ENCODE measurements at regions not wholly inside any gene's neighbourhood (a gene's known extent, or its start where the extent isn't known, plus 50 kb on each side); places are given as distances from the start of the nearest gene placed in this dataset.
A peak's percentile ranks its signal among the peaks of the same experiment; 100 is the strongest.

DNA sequence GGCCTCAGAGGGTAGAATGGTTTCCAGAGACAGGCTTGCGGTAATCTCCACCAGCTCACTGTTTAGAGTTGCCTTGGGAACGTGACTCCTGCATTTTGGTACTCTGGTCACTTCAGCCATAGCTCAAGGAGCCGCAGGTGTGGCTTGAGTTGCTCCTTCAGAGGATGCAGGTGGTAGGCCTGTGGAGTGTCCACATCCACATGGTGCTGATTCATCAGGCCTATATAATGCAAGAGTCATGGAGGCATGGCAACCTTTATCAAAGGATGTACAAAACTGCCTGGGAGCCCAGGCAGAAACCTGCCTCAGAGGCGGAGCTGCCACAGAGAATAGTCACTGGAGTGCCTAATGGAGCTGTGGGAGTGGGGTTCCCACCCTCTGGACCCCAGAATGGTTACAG, 114.2 kb downstream of the ANXA1 start:
- ChIA-PET POLR2A (no interaction called here), CTCF (interaction anchor here (0.9 kb wide), 1 partner anchor 11 kb away, joined by 3 read pairs; no protein-coding TSS in a partner anchor)
- Histone ChIP-seq H3K9me1 (replicated peaks; ENCODE audit: control insufficient read depth, extremely low read depth, insufficient read depth, low read length) (no peaks in the 10 kb centered on the region), H3K4me2 (ENCODE audit: insufficient read depth, low read length) (no peak overlapping the region), H4K20me1 (replicated peaks; ENCODE audit: control insufficient read depth, extremely low read depth, insufficient read depth, low read length) (no peaks in the 10 kb centered on the region), H3K9ac (replicated peaks; ENCODE audit: extremely low read depth, insufficient read depth, low read length) (no peak overlapping the region), H3K27me3 (ENCODE audit: control insufficient read depth in 2 of 2, insufficient read depth in 2 of 2, low read length in 2 of 2) (no peaks in the 10 kb centered on the region), H2AFZ (ENCODE audit: low read depth, low read length) (no peak overlapping the region), H3K9me3 (replicated peaks; ENCODE audit: control insufficient read depth, insufficient read depth, low read length) (no peaks in the 10 kb centered on the region), H3K79me2 (ENCODE audit: control insufficient read depth, insufficient read depth, low read length) (no peaks in the 10 kb centered on the region), H3K27ac (ENCODE audit: insufficient read depth, low read depth, low read length) (no peak overlapping the region), H3K36me3 (ENCODE audit: control insufficient read depth in 2 of 2, extremely low read depth in 1 of 2, insufficient read depth in 2 of 2, low read length in 2 of 2) (no peaks in the 10 kb centered on the region), H3K4me3 (replicated peaks in 1 of 3; ENCODE audit: insufficient read depth in 1 of 3, low read depth in 1 of 3, low read length in 3 of 3) (no peak overlapping the region), H3K4me1 (ENCODE audit: control insufficient read depth, extremely low read depth, insufficient read depth, low read length) (peaks cover 4% of the 10 kb centered on the region)
- intact Hi-C loops (cut with micrococcal nuclease) (loop anchor here (10.0 kb wide), 1 partner anchor 1379 kb away; no protein-coding TSS in a partner anchor), dilution Hi-C loops (cut with MboI; ENCODE audit: extremely low pct_ligation_motif_present, low sequenced_read_pairs) (no loop called here)
- no peak for DNase-seq (ENCODE audit: low read depth, low spot score)
- no peak for FAIRE-seq
- BruUV-seq (replicated peaks), result no TSS peak
- TF ChIP-seq FOS (IDR thresholded peaks at IDR 0.05; ENCODE audit: borderline replicate concordance, insufficient read depth, low read length) (no peak), EZH2 (IDR thresholded peaks at IDR 0.05; ENCODE audit: borderline replicate concordance, low read depth, low read length, severe bottlenecking) (no peak)

DNA sequence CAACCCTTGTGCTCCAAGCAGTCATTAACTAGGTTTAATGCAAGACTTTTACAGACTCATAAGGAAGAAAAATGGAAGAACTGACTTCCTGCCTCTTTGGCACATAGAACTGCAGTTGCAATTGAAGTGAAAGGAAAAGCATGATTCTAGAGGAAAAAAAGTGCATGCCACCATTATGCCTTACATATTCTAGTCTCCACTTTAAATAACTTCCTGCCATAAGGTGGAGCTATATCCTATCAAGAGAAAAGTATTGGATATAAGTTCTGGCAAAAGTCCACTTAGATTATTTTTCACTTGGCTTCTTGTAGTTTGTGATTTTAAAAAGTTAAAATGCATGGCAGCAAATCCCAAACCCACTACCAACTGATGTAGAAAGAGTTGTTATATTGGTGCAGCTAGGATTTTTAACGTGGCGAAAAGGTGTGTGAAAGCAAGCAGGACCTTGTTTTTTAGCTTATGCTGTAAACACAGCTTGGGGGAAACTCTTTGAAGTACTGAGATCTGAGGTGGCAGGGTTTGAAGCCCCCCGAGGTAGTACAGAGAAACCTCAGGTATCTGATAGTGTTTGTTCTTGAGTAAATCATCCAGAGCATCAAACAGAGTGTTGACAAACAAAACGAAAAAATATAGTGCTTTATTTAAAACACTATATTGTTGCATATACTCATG, 117.9 kb downstream of the ANXA1 start:
- H3K79me2 ChIP-seq (ENCODE audit: control insufficient read depth, insufficient read depth, low read length), result no peaks in the 10 kb centered on the region
- dilution Hi-C loops (cut with MboI; ENCODE audit: extremely low pct_ligation_motif_present, low sequenced_read_pairs), result no loop called here
- intact Hi-C loops (cut with micrococcal nuclease), result loop anchor here (2.0 to 10.0 kb wide), 2 partner anchors 1301 to 1375 kb away; no protein-coding TSS in a partner anchor
- H3K9ac ChIP-seq (replicated peaks; ENCODE audit: extremely low read depth, insufficient read depth, low read length), result no peak overlapping the region
- ChIA-PET POLR2A (no interaction called here), CTCF (interaction anchor here (0.7 to 2.2 kb wide), 12 partner anchors 10 to 1374 kb away, joined by 3 to 13 read pairs (median 4); no protein-coding TSS in a partner anchor)
- TF ChIP-seq, protein P1, sequence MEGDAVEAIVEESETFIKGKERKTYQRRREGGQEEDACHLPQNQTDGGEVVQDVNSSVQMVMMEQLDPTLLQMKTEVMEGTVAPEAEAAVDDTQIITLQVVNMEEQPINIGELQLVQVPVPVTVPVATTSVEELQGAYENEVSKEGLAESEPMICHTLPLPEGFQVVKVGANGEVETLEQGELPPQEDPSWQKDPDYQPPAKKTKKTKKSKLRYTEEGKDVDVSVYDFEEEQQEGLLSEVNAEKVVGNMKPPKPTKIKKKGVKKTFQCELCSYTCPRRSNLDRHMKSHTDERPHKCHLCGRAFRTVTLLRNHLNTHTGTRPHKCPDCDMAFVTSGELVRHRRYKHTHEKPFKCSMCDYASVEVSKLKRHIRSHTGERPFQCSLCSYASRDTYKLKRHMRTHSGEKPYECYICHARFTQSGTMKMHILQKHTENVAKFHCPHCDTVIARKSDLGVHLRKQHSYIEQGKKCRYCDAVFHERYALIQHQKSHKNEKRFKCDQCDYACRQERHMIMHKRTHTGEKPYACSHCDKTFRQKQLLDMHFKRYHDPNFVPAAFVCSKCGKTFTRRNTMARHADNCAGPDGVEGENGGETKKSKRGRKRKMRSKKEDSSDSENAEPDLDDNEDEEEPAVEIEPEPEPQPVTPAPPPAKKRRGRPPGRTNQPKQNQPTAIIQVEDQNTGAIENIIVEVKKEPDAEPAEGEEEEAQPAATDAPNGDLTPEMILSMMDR (IDR thresholded peaks at IDR 0.05; ENCODE audit: extremely low read depth in 1 of 2, insufficient read depth in 1 of 2, low read depth in 1 of 2, low read length in 2 of 2), result peak in 1 of 2 donors; percentile 6
- TF ChIP-seq GATA2 (IDR thresholded peaks at IDR 0.05; ENCODE audit: insufficient read depth, insufficient read length, low read depth, low read length), result no peak
- TF ChIP-seq POLR2AphosphoS5 (IDR thresholded peaks at IDR 0.05; ENCODE audit: insufficient read depth, low read depth, low read length), result no peak
- H3K9me3 ChIP-seq (replicated peaks; ENCODE audit: control insufficient read depth, insufficient read depth, low read length), result no peaks in the 10 kb centered on the region
- no peak overlapping the region for H2AFZ ChIP-seq (ENCODE audit: low read depth, low read length)
- DNase-seq (ENCODE audit: low read depth, low spot score), result peak; percentile 13
- H4K20me1 ChIP-seq (replicated peaks; ENCODE audit: control insufficient read depth, extremely low read depth, insufficient read depth, low read length), result no peaks in the 10 kb centered on the region
- H3K4me2 ChIP-seq (ENCODE audit: insufficient read depth, low read length), result no peak overlapping the region
- H3K9me1 ChIP-seq (replicated peaks; ENCODE audit: control insufficient read depth, extremely low read depth, insufficient read depth, low read length), result no peaks in the 10 kb centered on the region
- H3K4me3 ChIP-seq (replicated peaks in 1 of 3; ENCODE audit: insufficient read depth in 1 of 3, low read depth in 1 of 3, low read length in 3 of 3), result no peak overlapping the region
- H3K4me1 ChIP-seq (ENCODE audit: control insufficient read depth, extremely low read depth, insufficient read depth, low read length), result peaks cover 5% of the 10 kb centered on the region
- no peak overlapping the region for H3K27ac ChIP-seq (ENCODE audit: insufficient read depth, low read depth, low read length)
- peak; percentile 44 for FAIRE-seq
- peaks cover 0 to 6% of the 10 kb centered on the region in 2 experiments for H3K27me3 ChIP-seq (ENCODE audit: control insufficient read depth in 2 of 2, insufficient read depth in 2 of 2, low read length in 2 of 2)
- no TSS peak for BruUV-seq (replicated peaks)
- H3K36me3 ChIP-seq (ENCODE audit: control insufficient read depth in 2 of 2, extremely low read depth in 1 of 2, insufficient read depth in 2 of 2, low read length in 2 of 2), result no peaks in the 10 kb centered on the region

All from endothelial cell of umbilical vein (primary cell).